ENCODE measurements at regions not wholly inside any gene's neighbourhood (a gene's known extent, or its start where the extent isn't known, plus 50 kb on each side); places are given as distances from the start of the nearest gene placed in this dataset.

GRCh38 chr22:46077669-46078099 is 72.6 kb upstream of the PPARA start:
- TF ChIP-seq CTCF (IDR thresholded peaks at IDR 0.05) (no peak), POLR2A (IDR thresholded peaks at IDR 0.05) (no peak), POLR2AphosphoS5 (IDR thresholded peaks at IDR 0.05) (no peak), EP300 (IDR thresholded peaks at IDR 0.05) (no peak)

Data from stomach (tissue), 4 donors.